ENCODE measurements at regions not wholly inside any gene's neighbourhood (a gene's known extent, or its start where the extent isn't known, plus 50 kb on each side); places are given as distances from the start of the nearest gene placed in this dataset.

- no peak for FAIRE-seq
- Mint-ChIP-seq H3K4me1 (ENCODE audit: low read depth, unreplicated experiment) (peaks cover 10% of the 10 kb centered on the region), H3K27me3 (ENCODE audit: low read depth, unreplicated experiment) (no peaks in the 10 kb centered on the region), H3K9me3 (ENCODE audit: unreplicated experiment) (no peaks in the 10 kb centered on the region), H3K36me3 (ENCODE audit: low read depth, unreplicated experiment) (no peaks in the 10 kb centered on the region), H3K4me3 (ENCODE audit: unreplicated experiment) (no peak overlapping the region), H3K27ac (ENCODE audit: unreplicated experiment) (no peak overlapping the region)
- no peaks in the 10 kb centered on the region for H3K9me3 ChIP-seq (ENCODE audit: insufficient read depth, low read depth, low read length)
- no peak for DNase-seq (ENCODE audit: low read depth)
- no peaks in the 10 kb centered on the region for H3K36me3 ChIP-seq (ENCODE audit: insufficient read depth, low read length)
- H3K27ac ChIP-seq (ENCODE audit: low read depth, low read length) = no peak overlapping the region
- H3K9ac ChIP-seq (ENCODE audit: low read length) = no peak overlapping the region
- no peaks in the 10 kb centered on the region for H3K79me2 ChIP-seq (ENCODE audit: insufficient read depth, low read length)
- no peak overlapping the region for H3K4me3 ChIP-seq (ENCODE audit: insufficient read depth, low read depth, low read length)
- no peak overlapping the region for H3K4me2 ChIP-seq (ENCODE audit: low read length)
- no peak for TF ChIP-seq CTCF (IDR thresholded peaks at IDR 0.05; ENCODE audit: insufficient read depth, low read depth, low read length)
- no peak for TF ChIP-seq EZH2 (IDR thresholded peaks at IDR 0.05; ENCODE audit: insufficient read depth, low read length)
- no peaks in the 10 kb centered on the region for H3K27me3 ChIP-seq (ENCODE audit: insufficient read depth, low read length)
- no peak overlapping the region for H2AFZ ChIP-seq (ENCODE audit: low read depth, low read length)
- H3K4me1 ChIP-seq (ENCODE audit: insufficient read depth, low read length) = no peaks in the 10 kb centered on the region
- H4K20me1 ChIP-seq (ENCODE audit: insufficient read depth, low read length) = no peaks in the 10 kb centered on the region
Measured at GRCh38 chr2:147081831-147082230, 763.0 kb upstream of the ACVR2A start.

- Histone ChIP-seq H3K79me2 (ENCODE audit: insufficient read depth, low read length) (no peaks in the 10 kb centered on the region), H3K36me3 (ENCODE audit: insufficient read depth, low read length) (no peaks in the 10 kb centered on the region), H4K20me1 (ENCODE audit: insufficient read depth, low read length) (no peaks in the 10 kb centered on the region), H3K4me3 (ENCODE audit: insufficient read depth, low read depth, low read length) (no peak overlapping the region), H3K9ac (ENCODE audit: low read length) (no peak overlapping the region), H3K9me3 (ENCODE audit: insufficient read depth, low read depth, low read length) (no peaks in the 10 kb centered on the region), H3K27me3 (ENCODE audit: insufficient read depth, low read length) (no peaks in the 10 kb centered on the region), H2AFZ (ENCODE audit: low read depth, low read length) (no peak overlapping the region), H3K4me1 (ENCODE audit: insufficient read depth, low read length) (no peaks in the 10 kb centered on the region), H3K27ac (ENCODE audit: low read depth, low read length) (no peak overlapping the region), H3K4me2 (ENCODE audit: low read length) (no peak overlapping the region)
- peak; percentile 82 for DNase-seq (ENCODE audit: low read depth)
- peak; percentile 58 for FAIRE-seq
- Mint-ChIP-seq H3K27ac (ENCODE audit: unreplicated experiment) (peak overlapping the region; percentile 50), H3K27me3 (ENCODE audit: low read depth, unreplicated experiment) (no peaks in the 10 kb centered on the region), H3K4me1 (ENCODE audit: low read depth, unreplicated experiment) (peaks cover 10% of the 10 kb centered on the region), H3K36me3 (ENCODE audit: low read depth, unreplicated experiment) (no peaks in the 10 kb centered on the region), H3K4me3 (ENCODE audit: unreplicated experiment) (no peak overlapping the region), H3K9me3 (ENCODE audit: unreplicated experiment) (no peaks in the 10 kb centered on the region)
- TF ChIP-seq EZH2 (IDR thresholded peaks at IDR 0.05; ENCODE audit: insufficient read depth, low read length) (no peak), CTCF (IDR thresholded peaks at IDR 0.05; ENCODE audit: insufficient read depth, low read depth, low read length) (no peak)
Measured at GRCh38 chr2:147076634-147077033, 768.2 kb upstream of the ACVR2A start.

GRCh38 chr2:147068071-147068470, 776.8 kb upstream of the ACVR2A start:
- no peak overlapping the region for H3K9ac ChIP-seq (ENCODE audit: low read length)
- FAIRE-seq (no peak), DNase-seq (ENCODE audit: low read depth) (no peak)
- H4K20me1 ChIP-seq (ENCODE audit: insufficient read depth, low read length) = no peaks in the 10 kb centered on the region
- no peak overlapping the region for H3K4me3 ChIP-seq (ENCODE audit: insufficient read depth, low read depth, low read length)
- no peaks in the 10 kb centered on the region for H3K4me1 ChIP-seq (ENCODE audit: insufficient read depth, low read length)
- no peaks in the 10 kb centered on the region for H3K27me3 ChIP-seq (ENCODE audit: insufficient read depth, low read length)
- peaks cover 1% of the 10 kb centered on the region for H3K27me3 Mint-ChIP-seq (ENCODE audit: low read depth, unreplicated experiment)
- H3K27ac ChIP-seq (ENCODE audit: low read depth, low read length) = no peak overlapping the region
- H2AFZ ChIP-seq (ENCODE audit: low read depth, low read length) = no peak overlapping the region
- H3K9me3 ChIP-seq (ENCODE audit: insufficient read depth, low read depth, low read length) = no peaks in the 10 kb centered on the region
- H3K36me3 Mint-ChIP-seq (ENCODE audit: low read depth, unreplicated experiment) = no peaks in the 10 kb centered on the region
- H3K4me1 Mint-ChIP-seq (ENCODE audit: low read depth, unreplicated experiment) = no peaks in the 10 kb centered on the region
- no peaks in the 10 kb centered on the region for H3K9me3 Mint-ChIP-seq (ENCODE audit: unreplicated experiment)
- H3K4me3 Mint-ChIP-seq (ENCODE audit: unreplicated experiment) = no peak overlapping the region
- no peaks in the 10 kb centered on the region for H3K79me2 ChIP-seq (ENCODE audit: insufficient read depth, low read length)
- H3K4me2 ChIP-seq (ENCODE audit: low read length) = no peak overlapping the region
- no peak for TF ChIP-seq CTCF (IDR thresholded peaks at IDR 0.05; ENCODE audit: insufficient read depth, low read depth, low read length)
- H3K36me3 ChIP-seq (ENCODE audit: insufficient read depth, low read length) = no peaks in the 10 kb centered on the region
- no peak overlapping the region for H3K27ac Mint-ChIP-seq (ENCODE audit: unreplicated experiment)

All from astrocyte (in vitro differentiated cells and primary cell).